Myocyte (in vitro differentiated cells): ENCODE measurements at regions not wholly inside any gene's neighbourhood (a gene's known extent, or its start where the extent isn't known, plus 50 kb on each side); places are given as distances from the start of the nearest gene placed in this dataset.
"Not testable (repeated sequence)": the region's sequence is repeated elsewhere in the genome, so short reads cannot be mapped to it uniquely, and the experiment has no call there.

Experiments used
- DNase-seq: peaks from one replicate; pipeline ENCODE4 v3.0.0-alpha.2; 2012; ENCODE audit warnings: low read depth

DNA sequence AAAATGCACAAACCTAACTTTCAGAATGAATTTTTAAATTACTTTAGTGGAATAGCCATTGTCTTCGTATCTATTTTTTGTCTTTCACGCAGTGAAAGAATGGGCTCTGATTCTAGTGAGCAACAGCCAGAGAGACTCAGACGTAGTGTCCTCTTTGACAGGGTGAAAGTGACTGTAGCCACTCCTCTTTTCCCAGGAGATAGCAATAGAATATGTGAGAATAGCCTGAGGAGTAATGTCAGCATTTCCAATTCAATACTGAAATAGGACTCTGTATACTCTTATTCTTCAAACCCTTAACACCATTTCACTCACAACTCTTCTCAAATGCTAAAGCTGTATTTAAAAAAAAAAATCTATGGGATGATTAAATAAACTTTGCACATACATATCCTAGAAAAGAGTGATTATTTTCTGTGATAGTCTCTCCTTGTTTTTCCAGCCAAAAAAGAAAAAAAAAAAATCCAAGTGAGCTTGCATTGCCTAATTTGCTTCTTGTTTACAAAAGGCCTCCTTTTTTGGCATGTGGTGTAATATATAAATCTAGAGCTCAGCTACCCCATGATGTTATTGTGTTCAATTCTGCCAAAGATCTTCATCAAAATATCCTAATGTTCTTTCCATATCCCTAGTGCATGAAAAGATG lies 626.1 kb upstream of the SLITRK6 start:
- DNase-seq, result no peak

- no peak for DNase-seq
Measured at GRCh38 chr13:86426437-86426836, 627.2 kb upstream of the SLITRK6 start.

DNA sequence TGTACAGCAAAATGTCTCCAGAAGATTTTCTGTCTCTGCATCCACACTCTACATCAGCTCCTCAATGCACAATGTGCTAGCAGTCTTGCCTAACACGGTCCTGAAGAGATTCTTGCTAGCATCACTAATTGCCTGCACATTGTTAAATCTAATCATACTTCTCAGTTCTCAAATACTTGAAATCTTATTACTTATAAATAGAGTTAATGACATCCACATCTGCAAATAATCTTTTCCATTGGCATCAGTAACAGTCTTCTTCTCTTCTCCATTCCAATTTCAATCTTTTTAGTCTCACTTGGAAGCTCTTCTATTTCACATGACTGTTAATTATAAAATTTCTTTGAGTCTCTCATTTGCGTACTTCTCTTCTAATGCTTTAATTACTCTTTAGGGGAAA lies 630.5 kb upstream of the SLITRK6 start:
- no peak for DNase-seq

GRCh38 chr13:86438034-86438433 lies 638.8 kb upstream of the SLITRK6 start:
- DNase-seq, result no peak

GRCh38 chr13:86445206-86445605 lies 646.0 kb upstream of the SLITRK6 start:
- DNase-seq, result no peak

- no peak for DNase-seq
Measured at GRCh38 chr13:86445672-86446071, 646.5 kb upstream of the SLITRK6 start.

DNA sequence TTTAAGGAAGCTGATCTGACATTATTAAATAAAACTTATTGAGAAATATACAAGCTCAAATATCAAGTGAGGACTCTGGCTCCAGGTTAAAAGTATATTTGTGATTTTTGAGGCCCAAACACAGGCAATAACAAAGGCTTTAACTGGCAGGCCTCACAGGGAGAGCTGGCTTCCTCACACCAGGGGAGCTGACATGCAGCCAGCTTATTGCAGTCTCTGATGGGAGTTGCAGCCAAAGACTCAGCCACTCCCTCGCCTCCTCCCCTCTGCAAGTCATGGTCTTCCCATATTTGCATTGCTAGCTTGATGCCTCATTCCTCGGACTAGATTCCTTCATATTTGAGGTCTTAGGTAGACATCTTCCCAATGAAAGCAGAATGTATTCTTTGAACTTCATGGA lies 647.1 kb upstream of the SLITRK6 start:
- no peak for DNase-seq

DNA sequence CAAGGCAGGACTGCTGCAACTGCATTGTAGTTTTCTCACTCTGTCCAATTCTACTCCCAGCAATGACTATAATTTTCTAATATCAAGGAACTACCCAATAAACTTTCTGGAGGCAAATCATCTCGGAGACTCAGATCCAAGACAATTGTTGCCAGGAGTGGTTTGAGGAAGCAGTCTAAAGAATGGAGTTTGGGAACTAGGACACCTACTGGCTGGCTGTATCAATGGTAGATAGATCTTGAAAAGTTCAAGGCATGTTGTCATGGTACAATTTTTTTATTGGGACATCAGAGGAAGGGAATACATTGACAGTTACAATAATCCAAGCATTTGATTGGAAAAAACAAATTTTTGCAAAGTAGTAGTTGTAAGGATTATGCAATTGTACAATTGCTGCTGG lies 648.3 kb upstream of the SLITRK6 start:
- DNase-seq, result no peak

GRCh38 chr13:86462011-86462410 lies 662.8 kb upstream of the SLITRK6 start:
- no peak for DNase-seq

DNA sequence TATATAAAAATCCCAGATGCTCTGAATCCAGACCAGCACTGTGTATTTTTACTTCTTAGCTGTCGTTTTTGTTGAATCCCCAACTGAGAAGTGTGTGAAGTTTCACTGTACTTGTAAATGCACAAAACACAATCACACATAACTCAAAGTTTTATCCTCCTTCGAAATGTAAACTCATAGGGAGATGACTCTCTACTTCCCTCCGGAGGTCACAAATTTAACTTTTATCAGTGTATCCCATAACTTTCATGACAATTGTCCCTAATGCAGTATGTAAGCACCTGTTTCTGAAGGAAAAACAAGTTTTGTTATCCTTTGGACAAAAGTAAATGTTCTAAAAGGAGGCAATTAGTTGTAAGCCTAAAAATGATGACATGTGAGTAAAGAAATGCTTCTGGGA lies 665.0 kb upstream of the SLITRK6 start:
- DNase-seq, result no peak

DNA sequence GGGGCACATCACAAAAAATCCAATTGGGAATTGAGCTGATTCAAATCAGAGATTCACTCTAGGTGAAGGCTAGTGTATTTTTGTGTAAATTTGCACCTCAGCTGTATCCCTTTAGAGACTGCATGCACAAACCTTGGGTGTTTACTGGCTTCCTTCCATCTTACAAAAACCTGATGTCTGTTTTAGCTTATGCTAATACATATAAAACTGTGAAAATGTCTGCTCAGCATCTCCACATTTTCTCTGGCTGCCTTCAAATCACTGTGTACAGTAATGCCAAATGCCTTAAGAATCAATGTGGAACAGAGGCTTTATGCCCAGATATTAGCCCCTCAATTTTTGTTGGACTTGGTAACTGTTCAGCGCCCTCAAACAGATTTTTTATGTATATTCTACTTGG lies 675.8 kb upstream of the SLITRK6 start:
- DNase-seq, result no peak

DNA sequence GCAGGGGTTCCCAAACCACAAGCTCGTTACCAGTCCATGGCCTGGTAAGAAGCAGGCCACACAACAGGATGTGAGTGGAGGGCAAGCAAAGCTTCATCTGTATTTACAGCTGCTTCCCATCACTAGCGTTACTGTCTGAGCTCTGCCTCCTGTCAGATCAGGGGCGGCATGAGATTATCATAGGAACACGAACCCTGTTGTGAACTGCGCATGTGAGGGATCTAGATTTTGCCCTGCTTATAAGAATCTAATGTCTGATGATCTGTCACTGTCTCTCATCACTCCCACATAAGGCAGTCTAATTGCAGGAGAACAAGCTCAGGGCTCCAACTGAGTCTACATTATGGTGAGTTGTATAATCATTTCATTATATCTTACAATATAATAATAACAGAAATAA lies 677.4 kb upstream of the SLITRK6 start:
- no peak for DNase-seq

DNA sequence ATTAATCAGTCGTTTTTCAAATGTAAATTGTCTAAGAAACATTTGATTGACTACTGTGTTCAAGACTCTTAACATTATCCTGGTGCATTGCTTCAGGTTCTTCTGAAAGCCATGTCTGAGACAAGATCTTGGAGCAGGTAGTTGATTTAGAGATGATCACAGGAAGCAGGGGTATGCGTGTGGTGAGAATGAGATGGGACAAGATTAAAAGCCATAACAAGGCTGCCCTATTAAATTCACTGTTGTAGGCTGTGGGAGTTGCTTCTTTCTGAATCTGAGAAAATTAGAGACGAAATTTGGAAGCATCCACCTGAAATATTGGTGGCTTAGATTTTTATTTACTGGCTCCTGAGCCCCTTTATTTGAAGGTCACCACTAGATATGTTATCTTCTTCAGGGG lies 687.4 kb upstream of the SLITRK6 start:
- no peak for DNase-seq

- DNase-seq, result no peak
Measured at GRCh38 chr13:86491121-86491520, 691.9 kb upstream of the SLITRK6 start.

GRCh38 chr13:86501931-86502330 lies 702.7 kb upstream of the SLITRK6 start:
- DNase-seq, result not testable (repeated sequence)

GRCh38 chr13:86510792-86511191 lies 711.6 kb upstream of the SLITRK6 start:
- no peak for DNase-seq

GRCh38 chr13:86541461-86541860 lies 742.2 kb upstream of the SLITRK6 start:
- DNase-seq, result no peak

- DNase-seq, result no peak
Measured at GRCh38 chr13:86554066-86554465, 754.8 kb upstream of the SLITRK6 start.

GRCh38 chr13:86559901-86560300 lies 760.7 kb upstream of the SLITRK6 start:
- no peak for DNase-seq

DNA sequence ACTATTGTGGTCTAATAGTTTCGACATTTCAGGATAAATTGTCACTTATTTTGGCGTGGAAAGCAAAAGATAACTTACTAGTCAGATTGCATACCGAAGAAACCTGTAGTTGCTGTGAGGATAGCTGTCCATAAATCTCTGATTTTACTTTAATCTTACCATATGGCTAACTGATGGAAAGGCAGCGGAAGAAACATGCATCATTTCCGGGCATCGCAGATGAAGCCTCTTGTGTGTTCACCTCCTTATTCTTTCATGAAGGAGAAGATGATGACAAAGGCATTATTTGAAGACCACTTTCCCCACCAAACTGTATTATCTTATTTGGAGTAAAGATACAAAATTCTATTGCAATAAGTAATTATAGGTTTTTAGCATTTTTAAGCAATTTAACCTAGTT lies 763.6 kb upstream of the SLITRK6 start:
- no peak for DNase-seq

GRCh38 chr13:86563308-86563707 lies 764.1 kb upstream of the SLITRK6 start:
- no peak for DNase-seq

GRCh38 chr13:86567119-86567518 lies 767.9 kb upstream of the SLITRK6 start:
- no peak for DNase-seq

GRCh38 chr13:86569119-86569518 lies 769.9 kb upstream of the SLITRK6 start:
- no peak for DNase-seq

GRCh38 chr13:86569974-86570373 lies 770.8 kb upstream of the SLITRK6 start:
- no peak for DNase-seq
